HG03196 (cell line): ENCODE measurements at regions not wholly inside any gene's neighbourhood (a gene's known extent, or its start where the extent isn't known, plus 50 kb on each side); places are given as distances from the start of the nearest gene placed in this dataset.
"Not testable (repeated sequence)": the region's sequence is repeated elsewhere in the genome, so short reads cannot be mapped to it uniquely, and the experiment has no call there.

Experiments
- ATAC-seq: cut with Tn5 transposase; IDR thresholded peaks from one replicate; pipeline ENCODE4 v1.9.1; 2021; ENCODE audit not compliant: unreplicated experiment

GRCh38 chr11:121909596-121909995, 206.4 kb downstream of the BLID start:
- ATAC-seq: no peak

- no peak for ATAC-seq
Observed at GRCh38 chr11:121907379-121907778, 208.6 kb downstream of the BLID start.

- ATAC-seq: no peak
Observed at GRCh38 chr11:121904148-121904547, 211.9 kb downstream of the BLID start.

GRCh38 chr11:121901886-121902285, 214.1 kb downstream of the BLID start:
- no peak for ATAC-seq

GRCh38 chr11:121901417-121901816, 214.6 kb downstream of the BLID start:
- not testable (repeated sequence) for ATAC-seq

- no peak for ATAC-seq
Observed at GRCh38 chr11:121899520-121899919, 216.5 kb downstream of the BLID start.

- no peak for ATAC-seq
Observed at GRCh38 chr11:121898903-121899302, 217.1 kb downstream of the BLID start.

GRCh38 chr11:121895919-121896318, 220.1 kb downstream of the BLID start:
- ATAC-seq: no peak

- no peak for ATAC-seq
Observed at GRCh38 chr11:121894581-121894980, 221.4 kb downstream of the BLID start.

- ATAC-seq: no peak
Observed at GRCh38 chr11:121892863-121893262, 223.2 kb downstream of the BLID start.

GRCh38 chr11:121892131-121892681, 223.8 kb downstream of the BLID start:
- ATAC-seq: no peak

GRCh38 chr11:121890946-121891515, 225.0 kb downstream of the BLID start:
- ATAC-seq: no peak

GRCh38 chr11:121890377-121890776, 225.6 kb downstream of the BLID start:
- ATAC-seq: no peak

GRCh38 chr11:121889931-121890330, 226.1 kb downstream of the BLID start:
- no peak for ATAC-seq

- ATAC-seq: no peak
Observed at GRCh38 chr11:121889186-121889585, 226.8 kb downstream of the BLID start.

- ATAC-seq: no peak
Observed at GRCh38 chr11:121887976-121888557, 227.9 kb downstream of the BLID start.

- ATAC-seq: no peak
Observed at GRCh38 chr11:121887569-121887968, 228.4 kb downstream of the BLID start.

- ATAC-seq: no peak
Observed at GRCh38 chr11:121886996-121887395, 229.0 kb downstream of the BLID start.

GRCh38 chr11:121886005-121886734, 229.8 kb downstream of the BLID start:
- ATAC-seq: no peak

- no peak for ATAC-seq
Observed at GRCh38 chr11:121884626-121885025, 231.4 kb downstream of the BLID start.

- no peak for ATAC-seq
Observed at GRCh38 chr11:121881806-121882205, 234.2 kb downstream of the BLID start.

GRCh38 chr11:121877152-121877551, 238.9 kb downstream of the BLID start:
- ATAC-seq: no peak
